ENCODE measurements at regions not wholly inside any gene's neighbourhood (a gene's known extent, or its start where the extent isn't known, plus 50 kb on each side); places are given as distances from the start of the nearest gene placed in this dataset.

- TF ChIP-seq CTCF (IDR thresholded peaks at IDR 0.05): no peak
- TF ChIP-seq POLR2A (IDR thresholded peaks at IDR 0.05): no peak
Observed at GRCh38 chr2:215728504-215729065, 284.8 kb downstream of the MREG start.
